T-helper 1 cell treated with Interleukin-12 subunit alpha and Interleukin-12 subunit beta and Interleukin-4 antibody, amounts not matched to agents 30 ng/mL and 1 ng/mL, for 36 hours (primary cell): ENCODE measurements at regions not wholly inside any gene's neighbourhood (a gene's known extent, or its start where the extent isn't known, plus 50 kb on each side); places are given as distances from the start of the nearest gene placed in this dataset.

ENCODE experiments used
- intact Hi-C: fragments of 100-400 bp; cut with micrococcal nuclease; formaldehyde crosslinking; loops from one replicate; pipeline ENCODE4 v1.15.1; 2024

- intact Hi-C loops: loop anchor here (1.0 to 10.0 kb wide), 13 partner anchors 42 to 1528 kb away; partner anchors contain the start of gene TRIB2
Measured at GRCh38 chr2:13006829-13007717, 290.3 kb downstream of the TRIB2 start.

GRCh38 chr2:13009027-13009642 lies 292.4 kb downstream of the TRIB2 start:
- intact Hi-C loops: loop anchor here (5.0 to 10.0 kb wide), 3 partner anchors 152 to 884 kb away; no protein-coding TSS in a partner anchor

- intact Hi-C loops: no loop called here
Measured at GRCh38 chr2:13010283-13010682, 293.5 kb downstream of the TRIB2 start.

- intact Hi-C loops: no loop called here
Measured at GRCh38 chr2:13014783-13015182, 298.0 kb downstream of the TRIB2 start.

- intact Hi-C loops: no loop called here
Measured at GRCh38 chr2:13015532-13016320, 299.0 kb downstream of the TRIB2 start.

- intact Hi-C loops: no loop called here
Measured at GRCh38 chr2:13018490-13018889, 301.8 kb downstream of the TRIB2 start.

GRCh38 chr2:13019781-13020180 lies 303.0 kb downstream of the TRIB2 start:
- intact Hi-C loops: no loop called here

- intact Hi-C loops: no loop called here
Measured at GRCh38 chr2:13020469-13020868, 303.7 kb downstream of the TRIB2 start.

GRCh38 chr2:13021470-13021957 lies 304.8 kb downstream of the TRIB2 start:
- intact Hi-C loops: no loop called here

GRCh38 chr2:13030606-13031005 lies 313.9 kb downstream of the TRIB2 start:
- intact Hi-C loops: no loop called here

- intact Hi-C loops: no loop called here
Measured at GRCh38 chr2:13034861-13035260, 318.1 kb downstream of the TRIB2 start.

GRCh38 chr2:13035866-13036265 lies 319.1 kb downstream of the TRIB2 start:
- intact Hi-C loops: no loop called here

- intact Hi-C loops: loop anchor here (10.0 kb wide), 1 partner anchor 785 kb away; no protein-coding TSS in a partner anchor
Measured at GRCh38 chr2:13040043-13040442, 323.3 kb downstream of the TRIB2 start.

GRCh38 chr2:13046557-13047165 lies 329.9 kb downstream of the TRIB2 start:
- intact Hi-C loops: loop anchor here (10.0 kb wide), 1 partner anchor 778 kb away; no protein-coding TSS in a partner anchor

GRCh38 chr2:13050764-13051163 lies 334.0 kb downstream of the TRIB2 start:
- intact Hi-C loops: no loop called here

- intact Hi-C loops: no loop called here
Measured at GRCh38 chr2:13052547-13052946, 335.8 kb downstream of the TRIB2 start.

- intact Hi-C loops: no loop called here
Measured at GRCh38 chr2:13056259-13056843, 339.6 kb downstream of the TRIB2 start.

- intact Hi-C loops: no loop called here
Measured at GRCh38 chr2:13057671-13058070, 340.9 kb downstream of the TRIB2 start.

GRCh38 chr2:13066676-13067075 lies 349.9 kb downstream of the TRIB2 start:
- intact Hi-C loops: no loop called here

- intact Hi-C loops: no loop called here
Measured at GRCh38 chr2:13067508-13067907, 350.8 kb downstream of the TRIB2 start.

- intact Hi-C loops: no loop called here
Measured at GRCh38 chr2:13089971-13090370, 373.2 kb downstream of the TRIB2 start.
